Lower lobe of right lung (tissue), 2 donors: ENCODE measurements at regions not wholly inside any gene's neighbourhood (a gene's known extent, or its start where the extent isn't known, plus 50 kb on each side); places are given as distances from the start of the nearest gene placed in this dataset.
"Not testable (repeated sequence)": the region's sequence is repeated elsewhere in the genome, so short reads cannot be mapped to it uniquely, and the experiment has no call there.

Experiments
- ATAC-seq, 2 donors: fragments of 200-7000 bp; cut with Tn5 transposase; one replicate each; pipeline ENCODE4 v1.9.1; 2020 to 2022; ENCODE audit warnings: mild to moderate bottlenecking in 2 of 2, moderate library complexity in 2 of 2
- DNase-seq: peaks from one replicate; pipeline ENCODE4 v3.0.0-alpha.2; 2020
- H3K27ac ChIP-seq: fragments of 200-600 bp; one replicate; pipeline ENCODE4 v1.8.0; 2022
- H3K27me3 ChIP-seq: fragments of 200-600 bp; one replicate; pipeline ENCODE4 v1.8.0; 2022; ENCODE audit warnings: low read depth
- H3K36me3 ChIP-seq: fragments of 200-600 bp; one replicate; pipeline ENCODE4 v1.8.0; 2022; ENCODE audit warnings: mild to moderate bottlenecking
- H3K4me1 ChIP-seq: fragments of 200-600 bp; one replicate; pipeline ENCODE4 v1.8.0; 2022
- H3K4me3 ChIP-seq: fragments of 200-600 bp; one replicate; pipeline ENCODE4 v1.8.0; 2022; ENCODE audit warnings: mild to moderate bottlenecking
- H3K9me3 ChIP-seq: fragments of 200-600 bp; one replicate; pipeline ENCODE4 v1.8.0; 2022
- CTCF ChIP-seq: fragments of 200-600 bp; IDR thresholded peaks from one replicate; pipeline ENCODE4 v1.8.0; 2022; ENCODE audit warnings: antibody characterized with exemption, mild to moderate bottlenecking
- intact Hi-C: fragments of 100-400 bp; cut with DNase I; formaldehyde crosslinking; loops from one replicate; pipeline ENCODE4 v1.11.0; 2022
- donor health status: DM: no; HTN: yes; CAD: no; lungs with severe emphysema.

DNA sequence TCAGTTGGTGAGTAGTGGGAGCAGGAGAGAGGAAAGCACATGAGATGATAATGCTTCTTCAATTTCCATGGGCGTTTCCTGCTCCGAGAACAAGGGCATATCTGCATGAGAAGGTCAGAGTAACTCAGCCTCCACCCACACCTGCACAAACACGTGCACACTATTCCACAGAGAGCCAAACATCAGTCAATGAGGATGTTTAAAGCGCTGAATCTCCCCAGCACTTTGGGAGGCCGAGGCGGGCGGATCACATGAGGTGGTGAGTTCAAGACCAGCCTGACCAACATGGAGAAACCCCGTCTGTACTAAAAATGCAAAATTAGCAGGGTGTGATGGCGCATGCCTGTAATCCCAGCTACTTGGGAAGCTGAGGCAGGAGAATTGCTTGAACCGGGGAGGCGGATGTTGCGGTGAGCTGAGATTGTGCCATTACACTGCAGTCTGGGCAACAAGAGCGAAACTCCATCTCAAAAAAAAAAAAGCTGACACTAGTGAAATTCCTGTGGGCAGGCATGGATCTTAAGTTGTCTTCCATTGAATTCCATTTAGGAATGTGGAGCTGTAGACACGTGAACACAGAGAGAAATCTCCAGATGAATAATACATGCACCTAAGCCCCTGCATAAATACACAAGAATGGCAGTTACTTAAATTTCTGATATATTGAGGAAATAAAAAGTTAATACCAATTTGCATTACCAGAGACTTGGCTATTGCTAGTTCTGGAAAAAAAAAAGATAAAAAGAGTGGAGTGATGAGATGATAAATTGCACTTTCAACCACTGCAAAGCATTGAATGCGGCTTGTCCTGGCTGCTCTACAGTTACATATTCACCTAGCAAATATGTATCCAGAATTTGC is 1097.4 kb upstream of the TMEM132C start:
- Histone ChIP-seq H3K4me3 (no peak overlapping the region), H3K27me3 (no peaks in the 10 kb centered on the region), H3K9me3 (no peaks in the 10 kb centered on the region), H3K27ac (no peak overlapping the region), H3K4me1 (peaks cover 5% of the 10 kb centered on the region), H3K36me3 (no peaks in the 10 kb centered on the region)
- intact Hi-C loops = no loop called here
- no peak for ATAC-seq
- DNase-seq = no peak
- TF ChIP-seq CTCF = no peak

- intact Hi-C loops = no loop called here
These were observed 1096.5 kb upstream of the TMEM132C start for GRCh38 chr12:127170226-127171180.

DNA sequence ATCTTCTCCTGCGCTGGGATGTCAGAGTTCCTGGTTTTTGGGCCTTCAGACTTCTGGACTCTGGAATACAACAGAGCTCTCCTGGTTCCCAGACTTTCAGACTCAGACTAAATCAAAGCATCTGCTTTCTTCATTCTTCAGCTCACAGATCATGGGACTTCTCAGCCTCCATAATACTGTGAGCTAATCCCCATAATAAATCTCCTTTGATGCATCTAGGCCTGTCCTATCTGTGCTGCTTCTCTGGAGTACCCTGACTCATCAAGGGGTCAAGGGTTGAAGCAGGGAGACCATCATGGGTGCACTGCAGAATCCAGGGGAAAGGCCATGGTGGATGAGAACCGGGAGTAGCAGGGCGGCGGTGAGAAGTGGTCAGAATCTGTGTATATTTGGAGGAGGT is 1094.1 kb upstream of the TMEM132C start:
- no peak overlapping the region for H3K27ac ChIP-seq
- H3K4me3 ChIP-seq = no peak overlapping the region
- peaks cover 13% of the 10 kb centered on the region for H3K9me3 ChIP-seq
- no peaks in the 10 kb centered on the region for H3K27me3 ChIP-seq
- TF ChIP-seq CTCF = no peak
- H3K4me1 ChIP-seq = no peaks in the 10 kb centered on the region
- ATAC-seq (no peak), DNase-seq (no peak)
- H3K36me3 ChIP-seq = no peaks in the 10 kb centered on the region
- intact Hi-C loops = no loop called here

More at GRCh38 chr12:127170226-127171180, 1096.5 kb upstream of the TMEM132C start:
- no peaks in the 10 kb centered on the region for H3K27me3 ChIP-seq
- TF ChIP-seq CTCF = no peak
- no peak overlapping the region for H3K27ac ChIP-seq
- DNase-seq = no peak
- peaks cover 5% of the 10 kb centered on the region for H3K4me1 ChIP-seq
- no peaks in the 10 kb centered on the region for H3K36me3 ChIP-seq
- no peak for ATAC-seq
- H3K9me3 ChIP-seq = no peaks in the 10 kb centered on the region
- H3K4me3 ChIP-seq = no peak overlapping the region

DNA sequence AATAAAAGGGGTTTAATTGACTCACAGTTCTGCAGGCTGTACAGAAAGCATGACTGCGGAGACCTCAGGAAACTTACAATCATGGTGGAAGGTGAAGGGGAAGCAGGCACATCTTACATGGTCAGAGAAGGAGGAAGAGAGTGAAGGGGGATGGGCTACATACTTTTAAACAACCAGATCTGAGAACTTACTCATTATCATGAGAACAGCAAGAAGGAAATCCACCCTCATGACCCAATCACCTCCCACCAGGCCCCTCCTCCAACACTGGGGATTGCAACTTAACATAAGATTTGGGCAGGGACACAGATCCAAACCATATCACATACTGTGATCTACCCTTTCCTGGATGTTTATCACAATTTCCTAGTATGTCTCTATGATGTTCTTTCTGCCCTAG is 1093.0 kb upstream of the TMEM132C start:
- ATAC-seq, H3K4me3 ChIP-seq, H3K27me3 ChIP-seq, H3K36me3 ChIP-seq, intact Hi-C loops, H3K4me1 ChIP-seq, DNase-seq, H3K27ac ChIP-seq: not testable (repeated sequence)
- H3K9me3 ChIP-seq = peaks cover 13% of the 10 kb centered on the region

- Histone ChIP-seq H3K36me3 (no peaks in the 10 kb centered on the region), H3K27me3 (no peaks in the 10 kb centered on the region), H3K4me3 (no peak overlapping the region), H3K9me3 (peaks cover 13% of the 10 kb centered on the region), H3K4me1 (no peaks in the 10 kb centered on the region), H3K27ac (no peak overlapping the region)
- no peak for ATAC-seq
- intact Hi-C loops = no loop called here
- TF ChIP-seq CTCF = no peak
- no peak for DNase-seq
These were observed 1092.1 kb upstream of the TMEM132C start for GRCh38 chr12:127174881-127175280.
